ENCODE measurements at regions not wholly inside any gene's neighbourhood (a gene's known extent, or its start where the extent isn't known, plus 50 kb on each side); places are given as distances from the start of the nearest gene placed in this dataset.

DNA sequence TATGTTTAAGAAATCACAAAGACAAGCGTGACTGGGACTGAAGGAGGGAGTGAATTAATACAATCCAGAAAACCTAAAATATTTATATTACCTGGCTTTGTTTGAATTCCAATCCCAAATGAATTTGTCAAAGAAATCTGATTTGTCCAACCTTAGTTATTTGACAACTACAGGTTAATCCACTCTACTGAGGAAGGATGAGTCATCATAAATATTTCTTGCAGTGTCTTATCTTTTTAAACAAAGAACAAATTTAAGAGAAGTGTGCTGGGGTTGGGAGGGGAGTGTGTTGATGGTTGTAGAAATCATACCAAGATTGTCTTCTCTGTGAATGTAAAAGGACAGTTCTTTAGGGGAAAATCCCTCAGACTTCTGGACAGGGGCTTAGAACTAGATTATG lies 1106.3 kb upstream of the SLC39A10 start:
- TF ChIP-seq CEBPB (IDR thresholded peaks at IDR 0.05; ENCODE audit: low read depth, low read length) (no peak), GABPA (IDR thresholded peaks at IDR 0.05; ENCODE audit: borderline replicate concordance, insufficient read depth, low read length) (no peak), EP300 (IDR thresholded peaks at IDR 0.05; ENCODE audit: borderline replicate concordance in 1 of 2, low read depth in 2 of 2, low read length in 2 of 2) (no peak), NRF1 (IDR thresholded peaks at IDR 0.05; ENCODE audit: low read depth, low read length) (no peak), TAF1 (IDR thresholded peaks at IDR 0.05; ENCODE audit: low read depth, low read length) (no peak), KDM1A (IDR thresholded peaks at IDR 0.05; ENCODE audit: borderline replicate concordance, low read length) (no peak)
- TF ChIP-seq, protein P1, sequence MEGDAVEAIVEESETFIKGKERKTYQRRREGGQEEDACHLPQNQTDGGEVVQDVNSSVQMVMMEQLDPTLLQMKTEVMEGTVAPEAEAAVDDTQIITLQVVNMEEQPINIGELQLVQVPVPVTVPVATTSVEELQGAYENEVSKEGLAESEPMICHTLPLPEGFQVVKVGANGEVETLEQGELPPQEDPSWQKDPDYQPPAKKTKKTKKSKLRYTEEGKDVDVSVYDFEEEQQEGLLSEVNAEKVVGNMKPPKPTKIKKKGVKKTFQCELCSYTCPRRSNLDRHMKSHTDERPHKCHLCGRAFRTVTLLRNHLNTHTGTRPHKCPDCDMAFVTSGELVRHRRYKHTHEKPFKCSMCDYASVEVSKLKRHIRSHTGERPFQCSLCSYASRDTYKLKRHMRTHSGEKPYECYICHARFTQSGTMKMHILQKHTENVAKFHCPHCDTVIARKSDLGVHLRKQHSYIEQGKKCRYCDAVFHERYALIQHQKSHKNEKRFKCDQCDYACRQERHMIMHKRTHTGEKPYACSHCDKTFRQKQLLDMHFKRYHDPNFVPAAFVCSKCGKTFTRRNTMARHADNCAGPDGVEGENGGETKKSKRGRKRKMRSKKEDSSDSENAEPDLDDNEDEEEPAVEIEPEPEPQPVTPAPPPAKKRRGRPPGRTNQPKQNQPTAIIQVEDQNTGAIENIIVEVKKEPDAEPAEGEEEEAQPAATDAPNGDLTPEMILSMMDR (IDR thresholded peaks at IDR 0.05; ENCODE audit: control extremely low read depth in 1 of 3, insufficient read depth in 1 of 3, low read depth in 1 of 3, low read length in 3 of 3) = no peak
